ENCODE measurements at regions not wholly inside any gene's neighbourhood (a gene's known extent, or its start where the extent isn't known, plus 50 kb on each side); places are given as distances from the start of the nearest gene placed in this dataset.

- no peaks in the 10 kb centered on the region for H3K36me3 ChIP-seq (ENCODE audit: control insufficient read depth in 2 of 2, insufficient read depth in 1 of 2, low read length in 2 of 2)
- no peaks in the 10 kb centered on the region for H3K9me3 ChIP-seq (ENCODE audit: control insufficient read depth, insufficient read depth, low read depth, low read length)
- no peak overlapping the region for H3K4me3 ChIP-seq (ENCODE audit: low read depth, low read length)
- POLR2A ChIA-PET: no interaction called here
- H3K27ac ChIP-seq (ENCODE audit: extremely low read depth, low read depth, low read length): no peak overlapping the region
- no peaks in the 10 kb centered on the region for H3K4me1 ChIP-seq (ENCODE audit: control insufficient read depth, insufficient read depth, low read length)
- CTCF ChIA-PET: no interaction called here
- TF ChIP-seq ZNF785 (tag by site-specific recombination; IDR thresholded peaks at IDR 0.05) (no peak), ZNF214 (tag by site-specific recombination; IDR thresholded peaks at IDR 0.05; ENCODE audit: borderline replicate concordance) (no peak)
Observed at GRCh38 chr16:17026600-17027242, 444.0 kb downstream of the XYLT1 start.

GRCh38 chr16:17027488-17028129, 443.2 kb downstream of the XYLT1 start:
- H3K4me1 ChIP-seq (ENCODE audit: control insufficient read depth, insufficient read depth, low read length): no peaks in the 10 kb centered on the region
- H3K4me3 ChIP-seq (ENCODE audit: low read depth, low read length): no peak overlapping the region
- TF ChIP-seq PRDM2 (tag by site-specific recombination; IDR thresholded peaks at IDR 0.05; ENCODE audit: borderline replicate concordance): no peak
- TF ChIP-seq ZNF2 (tag by site-specific recombination; IDR thresholded peaks at IDR 0.05): no peak
- no peak for TF ChIP-seq ZNF561 (tag by site-specific recombination; IDR thresholded peaks at IDR 0.05; ENCODE audit: borderline replicate concordance)
- TF ChIP-seq ZBTB1 (tag by site-specific recombination; IDR thresholded peaks at IDR 0.05): no peak
- TF ChIP-seq ZFP69B (tag by site-specific recombination; IDR thresholded peaks at IDR 0.05): no peak
- no peak for TF ChIP-seq ZNF280C (tag by site-specific recombination; IDR thresholded peaks at IDR 0.05)
- no peak for TF ChIP-seq SALL2 (tag by site-specific recombination; IDR thresholded peaks at IDR 0.05; ENCODE audit: borderline replicate concordance)
- CTCF ChIA-PET: no interaction called here
- no peaks in the 10 kb centered on the region for H3K36me3 ChIP-seq (ENCODE audit: control insufficient read depth in 2 of 2, insufficient read depth in 1 of 2, low read length in 2 of 2)
- POLR2A ChIA-PET: no interaction called here
- H3K27ac ChIP-seq (ENCODE audit: extremely low read depth, low read depth, low read length): no peak overlapping the region
- no peaks in the 10 kb centered on the region for H3K9me3 ChIP-seq (ENCODE audit: control insufficient read depth, insufficient read depth, low read depth, low read length)

- ChIA-PET CTCF (no interaction called here), POLR2A (no interaction called here)
- Histone ChIP-seq H3K4me3 (ENCODE audit: low read depth, low read length) (no peak overlapping the region), H3K27ac (ENCODE audit: extremely low read depth, low read depth, low read length) (no peak overlapping the region), H3K9me3 (ENCODE audit: control insufficient read depth, insufficient read depth, low read depth, low read length) (no peaks in the 10 kb centered on the region), H3K4me1 (ENCODE audit: control insufficient read depth, insufficient read depth, low read length) (no peaks in the 10 kb centered on the region), H3K36me3 (ENCODE audit: control insufficient read depth in 2 of 2, insufficient read depth in 1 of 2, low read length in 2 of 2) (no peaks in the 10 kb centered on the region)
- no peak for TF ChIP-seq ZNF16 (tag by site-specific recombination; IDR thresholded peaks at IDR 0.05; ENCODE audit: low read depth)
- peak; percentile 17 for TF ChIP-seq SETDB1 (IDR thresholded peaks at IDR 0.05; ENCODE audit: insufficient read length, low read length)
Observed at GRCh38 chr16:17029602-17030350, 441.0 kb downstream of the XYLT1 start.

All from HEK293 (cell line).